ENCODE measurements at regions not wholly inside any gene's neighbourhood (a gene's known extent, or its start where the extent isn't known, plus 50 kb on each side); places are given as distances from the start of the nearest gene placed in this dataset.

DNA sequence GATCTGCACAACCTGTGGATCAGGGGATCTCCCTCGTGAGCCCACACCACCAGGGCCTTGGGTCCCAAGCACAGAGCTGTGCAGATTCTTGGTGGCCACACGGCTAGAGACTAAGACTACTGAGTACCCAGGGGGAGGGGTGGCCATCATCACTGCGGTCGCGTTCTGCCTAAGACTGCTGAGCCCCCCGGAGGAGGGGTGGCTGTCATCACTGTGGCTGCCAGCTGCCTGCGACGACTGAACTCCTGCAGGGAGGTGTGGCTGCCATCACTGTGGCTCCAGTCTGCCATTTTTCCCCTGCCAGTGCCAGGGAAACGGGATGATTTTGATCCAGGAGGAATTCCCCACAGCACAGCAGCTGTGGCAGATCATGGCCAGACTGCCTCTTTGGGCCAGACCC lies 141.7 kb upstream of the SPANXB1 start:
- TF ChIP-seq POLR2A (IDR thresholded peaks at IDR 0.05): no peak
- TF ChIP-seq, protein P1, sequence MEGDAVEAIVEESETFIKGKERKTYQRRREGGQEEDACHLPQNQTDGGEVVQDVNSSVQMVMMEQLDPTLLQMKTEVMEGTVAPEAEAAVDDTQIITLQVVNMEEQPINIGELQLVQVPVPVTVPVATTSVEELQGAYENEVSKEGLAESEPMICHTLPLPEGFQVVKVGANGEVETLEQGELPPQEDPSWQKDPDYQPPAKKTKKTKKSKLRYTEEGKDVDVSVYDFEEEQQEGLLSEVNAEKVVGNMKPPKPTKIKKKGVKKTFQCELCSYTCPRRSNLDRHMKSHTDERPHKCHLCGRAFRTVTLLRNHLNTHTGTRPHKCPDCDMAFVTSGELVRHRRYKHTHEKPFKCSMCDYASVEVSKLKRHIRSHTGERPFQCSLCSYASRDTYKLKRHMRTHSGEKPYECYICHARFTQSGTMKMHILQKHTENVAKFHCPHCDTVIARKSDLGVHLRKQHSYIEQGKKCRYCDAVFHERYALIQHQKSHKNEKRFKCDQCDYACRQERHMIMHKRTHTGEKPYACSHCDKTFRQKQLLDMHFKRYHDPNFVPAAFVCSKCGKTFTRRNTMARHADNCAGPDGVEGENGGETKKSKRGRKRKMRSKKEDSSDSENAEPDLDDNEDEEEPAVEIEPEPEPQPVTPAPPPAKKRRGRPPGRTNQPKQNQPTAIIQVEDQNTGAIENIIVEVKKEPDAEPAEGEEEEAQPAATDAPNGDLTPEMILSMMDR (IDR thresholded peaks at IDR 0.05): no peak
